ENCODE measurements at regions not wholly inside any gene's neighbourhood (a gene's known extent, or its start where the extent isn't known, plus 50 kb on each side); places are given as distances from the start of the nearest gene placed in this dataset.

DNA sequence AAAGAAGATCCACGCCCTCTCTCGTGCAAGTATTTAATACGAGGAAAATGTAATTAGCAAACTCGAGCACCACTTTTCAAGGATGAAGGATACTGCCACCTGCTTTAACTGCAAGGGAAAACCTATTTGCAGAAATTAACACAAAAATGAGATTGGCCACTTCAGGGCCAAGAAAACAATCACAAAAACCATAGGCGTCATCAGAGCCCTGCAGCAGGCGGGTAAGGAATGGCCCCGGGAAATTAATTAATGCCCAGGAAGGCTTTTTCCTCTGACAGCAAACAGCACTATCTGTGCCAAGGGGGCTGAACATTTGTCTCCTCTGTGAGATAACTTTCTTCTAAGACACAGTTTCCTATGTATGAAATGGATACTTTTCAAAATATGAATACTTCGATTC, 255.7 kb downstream of the CTTN start:
- intact Hi-C loops (cut with DNase I), result no loop called here

DNA sequence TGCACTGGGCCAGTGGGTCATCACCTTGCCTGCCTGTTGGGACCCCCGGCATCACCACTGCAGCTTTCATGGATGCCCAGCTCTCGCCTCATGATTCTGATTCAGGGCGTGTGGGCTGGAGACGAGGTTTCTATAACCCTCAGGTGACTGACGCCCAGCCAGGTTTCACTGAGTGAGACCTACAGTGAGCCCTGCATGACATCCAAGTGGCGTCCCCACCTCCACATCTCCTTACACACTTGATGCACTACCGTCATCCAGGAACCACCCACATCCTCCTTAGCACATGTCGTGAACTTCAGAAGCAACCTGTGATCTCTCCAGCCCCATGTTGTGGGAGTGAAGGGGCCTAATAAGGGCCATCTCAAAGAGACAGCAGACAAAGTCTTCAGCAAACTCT, 257.5 kb downstream of the CTTN start:
- intact Hi-C loops (cut with DNase I), result no loop called here
- DNase-seq (ENCODE audit: low spot score), result no peak

More for the DNA sequence above, 255.7 kb downstream of the CTTN start:
- DNase-seq (ENCODE audit: low spot score), result no peak

DNA sequence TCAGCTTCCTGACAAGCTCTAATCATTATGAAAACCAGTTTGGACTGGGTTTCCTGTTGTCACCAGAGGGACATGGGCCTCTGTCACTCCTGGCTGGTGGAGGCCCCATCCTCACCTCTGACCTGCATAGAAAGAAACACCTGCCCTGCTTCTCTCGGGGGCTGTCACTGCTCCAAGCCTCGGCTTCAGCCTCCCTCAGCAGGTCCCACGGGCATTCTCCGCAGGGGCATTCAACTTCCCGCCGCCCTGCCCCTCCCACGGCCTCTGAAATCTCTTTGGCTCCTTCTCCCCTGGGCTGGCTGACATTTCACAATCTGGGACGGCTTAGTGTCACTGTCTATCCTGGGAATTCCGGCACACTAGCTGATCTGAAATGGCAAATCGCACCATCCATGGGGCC, 257.9 kb downstream of the CTTN start:
- no peak for DNase-seq (ENCODE audit: low spot score)
- intact Hi-C loops (cut with DNase I), result no loop called here

DNA sequence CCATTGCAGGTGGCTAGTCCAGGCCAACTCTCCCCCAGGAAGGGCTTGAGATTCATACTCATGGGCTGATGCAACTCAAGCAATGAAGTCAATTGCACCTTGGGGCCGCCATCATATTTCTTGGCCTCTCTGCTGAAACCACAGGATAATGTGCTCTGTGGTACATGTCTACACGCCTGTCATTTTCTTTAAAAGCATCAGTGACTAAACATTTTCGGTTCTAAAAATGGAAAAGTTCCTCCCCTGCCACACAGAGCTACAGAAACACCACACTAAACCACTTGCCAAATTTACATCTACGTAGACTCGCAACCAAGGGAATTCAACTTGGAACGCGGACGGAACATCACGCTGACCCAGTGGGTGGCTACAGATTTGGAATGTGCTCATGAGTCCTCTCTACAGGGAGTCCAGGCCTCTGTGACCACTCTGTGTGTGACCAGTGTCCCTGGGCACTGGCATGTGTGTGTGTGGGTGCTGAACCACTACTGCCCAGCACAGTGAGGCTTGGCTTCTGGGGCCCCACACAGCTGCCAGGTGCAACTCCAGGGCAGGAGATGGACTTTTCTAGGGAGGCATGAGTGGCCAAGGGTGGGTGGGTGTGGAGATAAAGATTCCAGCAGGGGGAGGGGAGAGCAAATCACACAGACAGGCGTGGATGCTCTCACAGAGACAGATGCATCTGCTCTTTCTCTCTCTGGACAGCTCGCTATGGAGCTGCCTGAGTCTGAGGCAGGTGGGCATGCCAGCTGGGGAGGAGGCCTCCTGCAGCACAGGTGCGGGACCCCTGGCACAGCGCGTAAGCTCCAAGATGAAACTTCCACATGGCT, 261.9 kb downstream of the CTTN start:
- intact Hi-C loops (cut with DNase I), result no loop called here
- DNase-seq (ENCODE audit: low spot score), result no peak

DNA sequence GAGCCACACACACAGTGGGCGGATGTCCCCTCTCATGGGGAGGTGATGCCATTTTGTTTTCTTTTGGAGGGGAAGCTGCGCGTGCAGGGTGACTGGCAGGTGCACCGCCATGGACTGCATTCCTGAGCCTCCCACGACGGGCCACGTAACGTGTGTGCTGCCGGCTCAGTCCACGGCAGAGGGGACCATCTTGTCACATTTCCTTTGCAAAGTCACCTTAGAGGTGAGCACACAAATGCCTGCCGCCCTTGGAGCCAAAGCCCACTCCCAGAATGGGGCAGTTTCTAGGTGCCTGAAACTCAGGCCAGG, 262.5 kb downstream of the CTTN start:
- intact Hi-C loops (cut with DNase I), result no loop called here
- DNase-seq (ENCODE audit: low spot score), result no peak

DNA sequence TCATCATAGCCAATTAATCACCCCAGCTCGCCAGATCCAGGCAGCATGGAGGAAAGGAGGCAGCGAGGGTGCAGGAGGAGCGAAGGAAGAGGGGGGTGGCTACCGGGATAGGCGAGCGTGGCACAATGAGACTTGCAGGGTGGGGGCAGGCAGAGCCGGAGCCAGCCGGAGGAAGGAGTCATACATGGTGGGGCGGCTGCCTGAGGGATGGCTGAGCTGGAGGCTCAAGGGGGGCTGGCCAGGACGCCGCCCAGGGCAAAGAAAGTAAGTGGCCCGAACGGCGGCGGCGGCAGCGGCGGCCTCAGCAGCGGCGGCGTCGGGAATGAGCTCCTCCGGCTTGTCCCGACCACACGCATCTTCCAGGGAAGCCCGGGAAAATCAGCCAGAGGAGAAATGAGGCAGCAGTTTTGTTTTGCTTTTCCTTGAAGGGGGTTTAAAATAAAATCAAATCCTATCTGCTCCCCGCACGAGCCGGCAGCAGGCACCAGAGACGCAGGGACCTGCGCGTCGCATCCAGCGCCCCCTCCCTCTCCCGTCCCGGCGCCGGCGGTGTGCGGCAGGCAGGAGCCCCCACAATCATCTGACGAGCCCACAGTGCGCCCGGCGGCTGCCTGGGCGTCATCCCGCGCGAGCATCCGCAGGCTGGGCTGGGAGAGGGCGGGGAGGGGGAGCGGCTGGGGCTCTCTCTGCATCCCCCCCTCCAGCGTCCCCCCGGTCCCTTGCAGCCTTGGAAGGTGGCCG, 263.6 kb downstream of the CTTN start:
- no peak for DNase-seq (ENCODE audit: low spot score)
- intact Hi-C loops (cut with DNase I), result no loop called here

DNA sequence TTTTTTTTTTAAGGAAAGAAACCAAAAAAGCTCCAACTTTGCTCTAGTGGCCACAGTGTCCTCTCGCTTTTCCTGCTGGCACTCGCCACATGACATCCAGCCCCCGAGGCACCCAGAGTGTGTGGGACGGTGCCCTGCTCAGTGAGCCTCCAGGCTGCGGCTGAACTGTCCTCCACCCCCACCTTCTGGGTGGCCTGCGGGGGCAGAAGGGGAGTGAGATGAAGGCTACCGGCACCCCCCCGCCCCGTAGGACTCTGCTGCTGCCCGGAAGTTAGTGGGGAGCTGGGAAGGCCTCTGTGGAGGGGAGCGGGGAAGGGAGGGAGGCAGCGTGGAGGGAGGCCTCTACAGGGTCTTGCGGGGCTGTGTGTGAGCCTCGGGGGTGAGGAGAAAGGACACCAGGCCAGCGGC, 264.4 kb downstream of the CTTN start:
- intact Hi-C loops (cut with DNase I), result no loop called here
- no peak for DNase-seq (ENCODE audit: low spot score)

DNA sequence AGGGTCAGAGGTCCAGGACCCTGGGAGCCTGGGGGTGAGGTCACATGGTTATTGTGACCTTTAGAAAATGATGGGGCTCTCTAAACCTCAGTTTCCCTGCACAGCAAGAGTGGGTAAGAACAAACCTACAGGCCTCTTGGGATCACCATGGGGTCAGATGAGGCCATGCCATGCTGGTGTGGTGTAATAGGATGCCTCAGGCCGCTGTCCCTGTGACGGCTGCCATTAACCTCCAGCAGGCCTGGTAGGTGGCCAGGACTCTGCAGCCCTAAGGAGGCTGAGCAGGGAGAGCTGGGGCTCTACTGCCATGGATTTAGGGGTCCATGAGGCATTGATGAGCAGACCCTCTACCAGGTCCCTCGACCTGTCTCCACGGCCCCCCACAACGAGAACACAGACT, 265.5 kb downstream of the CTTN start:
- no peak for DNase-seq (ENCODE audit: low spot score)
- intact Hi-C loops (cut with DNase I), result no loop called here

DNA sequence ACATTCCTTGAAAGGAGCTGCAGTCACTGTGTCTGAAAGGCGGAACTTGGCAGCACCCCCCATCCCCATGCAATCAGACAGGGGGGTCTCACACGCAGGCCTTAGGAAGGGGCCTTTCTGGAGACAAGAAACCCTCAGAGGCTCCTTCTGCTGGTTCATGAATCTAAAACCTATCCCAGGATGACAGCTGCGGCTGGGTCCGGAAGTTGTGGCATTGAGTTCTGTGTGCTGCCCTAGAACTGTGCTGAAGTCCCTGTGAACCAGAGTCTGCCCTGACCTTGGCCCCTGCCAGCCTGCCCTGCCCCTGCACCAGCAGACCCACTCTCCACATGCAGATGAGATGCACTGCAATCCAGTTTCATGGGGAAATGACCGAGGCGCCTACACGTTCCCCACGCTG, 268.0 kb downstream of the CTTN start:
- DNase-seq (ENCODE audit: low spot score), result no peak
- intact Hi-C loops (cut with DNase I), result no loop called here

DNA sequence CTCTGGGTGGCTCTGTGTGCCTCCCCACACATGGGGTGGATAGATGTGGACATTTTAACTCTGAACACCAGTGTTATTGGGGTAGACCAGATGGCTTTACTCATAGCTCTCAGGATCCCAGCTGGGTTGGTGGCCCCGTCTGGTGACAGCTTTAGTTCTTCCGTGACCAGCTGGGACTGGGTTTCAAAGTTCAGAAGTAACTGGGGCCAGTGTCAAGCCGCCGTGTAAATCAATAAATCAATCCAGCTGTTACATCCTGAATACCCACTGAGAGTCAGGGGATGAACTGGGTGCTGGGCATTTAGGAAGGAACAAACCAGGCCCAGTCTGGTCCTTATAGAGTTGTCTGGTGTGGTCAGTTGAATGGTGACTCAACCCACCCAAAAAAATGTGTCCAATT, 269.4 kb downstream of the CTTN start:
- no peak for DNase-seq (ENCODE audit: low spot score)
- intact Hi-C loops (cut with DNase I), result no loop called here

DNA sequence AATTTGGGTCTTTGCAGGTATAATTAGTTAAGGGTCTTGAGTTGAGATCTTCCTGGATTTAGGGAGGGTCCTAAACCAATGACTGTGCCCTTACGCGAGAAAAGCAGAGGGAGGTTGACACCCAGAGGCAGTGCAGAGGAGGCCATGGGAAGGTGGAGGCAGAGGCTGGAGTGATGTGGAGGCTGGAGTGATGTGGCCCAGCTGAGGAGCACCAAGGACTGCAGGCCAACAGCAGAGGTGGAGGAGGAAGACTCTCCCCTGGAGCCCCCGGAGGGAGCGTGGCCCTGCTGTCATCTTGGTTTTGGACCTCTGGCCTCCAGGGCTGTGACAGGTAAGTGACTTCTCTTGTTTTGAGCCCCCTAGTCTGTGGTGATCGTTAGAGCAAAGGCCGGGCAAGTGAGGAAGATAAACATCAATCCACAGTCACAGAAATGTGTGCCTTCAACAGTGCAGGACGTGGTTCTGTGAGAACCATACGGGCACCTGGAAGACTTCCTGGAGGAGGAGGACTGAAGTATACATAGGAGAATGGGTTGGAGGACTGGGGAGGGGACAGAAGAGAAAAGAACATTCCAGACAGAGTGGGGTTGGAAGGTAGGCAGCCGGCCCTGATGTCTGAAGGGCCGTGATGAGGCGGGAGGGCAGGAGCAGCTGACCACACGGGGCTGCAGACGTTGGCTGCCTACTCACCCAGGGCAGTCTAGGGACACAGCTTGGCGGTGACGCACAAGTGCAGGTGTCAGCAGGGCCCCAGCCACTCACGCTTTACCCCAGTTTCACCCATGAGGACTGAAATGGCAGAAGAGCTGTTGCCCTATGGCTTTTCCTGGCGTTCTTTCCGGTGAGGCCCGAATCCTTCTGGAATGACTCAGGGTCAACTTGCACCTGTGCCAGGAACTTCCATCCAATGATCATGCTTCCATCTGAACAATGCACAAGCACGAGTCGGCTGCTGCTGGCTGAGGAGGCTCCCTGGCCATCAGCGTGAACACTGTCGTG, 270.2 kb downstream of the CTTN start:
- DNase-seq (ENCODE audit: low spot score), result no peak
- intact Hi-C loops (cut with DNase I), result no loop called here

DNA sequence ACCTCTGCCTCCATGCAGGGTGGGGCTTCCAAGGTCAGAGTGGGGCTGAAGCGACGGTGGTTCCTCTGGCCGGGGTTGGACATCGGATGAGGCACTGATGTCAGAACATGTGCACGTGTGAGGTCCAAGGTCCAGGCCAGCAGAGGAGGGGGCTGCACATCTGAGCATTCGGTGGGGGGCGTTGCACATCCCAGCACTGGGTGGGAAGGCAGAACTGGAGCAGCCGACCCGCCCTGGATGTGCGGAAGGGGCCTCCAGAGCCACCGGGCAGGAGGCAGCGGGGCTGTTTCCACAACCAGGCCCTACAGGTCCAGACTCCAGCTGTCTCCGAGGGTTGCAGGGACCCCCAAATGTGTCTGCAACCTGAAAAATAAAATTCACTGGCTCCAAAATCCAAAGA, 271.0 kb downstream of the CTTN start:
- intact Hi-C loops (cut with DNase I), result no loop called here
- DNase-seq (ENCODE audit: low spot score), result no peak

DNA sequence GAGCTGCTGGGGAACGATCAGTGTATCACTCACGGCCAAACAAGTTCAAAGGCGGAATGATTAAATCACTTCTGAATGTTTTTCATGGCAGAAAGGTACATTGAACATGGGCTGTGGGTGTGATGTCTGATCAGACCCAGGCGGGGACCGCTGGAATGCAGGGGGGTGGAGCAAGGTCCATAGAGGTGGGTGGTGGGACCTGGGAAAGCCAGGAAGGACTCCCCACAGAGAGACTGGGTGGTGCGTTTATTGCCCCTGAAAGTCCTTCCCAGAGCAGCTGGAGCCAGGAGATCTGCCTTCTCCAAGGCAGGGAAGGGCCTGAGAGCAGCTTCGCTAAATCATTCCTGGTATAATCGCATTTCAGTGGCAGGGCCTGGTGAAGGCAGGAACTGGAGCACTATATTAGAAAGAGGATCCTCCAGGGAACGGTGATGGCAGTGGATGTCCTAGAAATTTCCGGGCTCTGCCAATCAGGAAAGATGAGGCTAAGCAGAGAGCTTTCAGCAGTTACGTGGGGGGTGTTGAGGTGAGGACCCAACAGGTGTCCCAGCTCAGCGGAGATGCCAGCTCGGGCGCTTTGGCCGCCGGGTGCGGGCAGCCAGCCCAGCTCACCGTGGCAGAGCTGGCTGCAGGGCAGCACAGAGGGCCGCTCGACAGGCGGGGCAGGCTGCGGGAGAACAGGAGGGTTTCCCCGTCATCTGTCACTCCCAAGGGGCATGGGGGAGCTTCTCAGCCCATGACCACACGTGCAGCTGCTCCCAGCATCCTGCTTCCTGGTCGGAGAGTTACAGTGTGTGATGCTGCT, 271.7 kb downstream of the CTTN start:
- intact Hi-C loops (cut with DNase I), result no loop called here
- DNase-seq (ENCODE audit: low spot score), result no peak

DNA sequence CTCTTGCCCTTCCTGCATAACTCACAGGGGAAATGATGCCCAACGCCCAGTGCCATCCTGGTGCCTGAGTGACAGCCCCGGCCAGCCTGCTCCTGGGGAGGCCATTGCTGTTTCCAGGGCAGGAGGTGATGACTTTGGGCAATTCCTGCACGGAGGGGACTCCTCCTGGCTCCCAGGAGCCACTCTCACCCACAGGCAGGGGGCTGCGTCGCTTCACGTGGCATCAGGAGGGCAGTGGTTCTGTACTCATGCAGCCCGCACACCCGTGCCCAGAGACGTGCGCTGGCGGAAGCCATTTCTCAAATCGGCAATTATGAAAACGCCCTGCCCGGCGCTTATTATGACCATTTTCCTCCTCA, 272.3 kb downstream of the CTTN start:
- intact Hi-C loops (cut with DNase I), result no loop called here
- no peak for DNase-seq (ENCODE audit: low spot score)

DNA sequence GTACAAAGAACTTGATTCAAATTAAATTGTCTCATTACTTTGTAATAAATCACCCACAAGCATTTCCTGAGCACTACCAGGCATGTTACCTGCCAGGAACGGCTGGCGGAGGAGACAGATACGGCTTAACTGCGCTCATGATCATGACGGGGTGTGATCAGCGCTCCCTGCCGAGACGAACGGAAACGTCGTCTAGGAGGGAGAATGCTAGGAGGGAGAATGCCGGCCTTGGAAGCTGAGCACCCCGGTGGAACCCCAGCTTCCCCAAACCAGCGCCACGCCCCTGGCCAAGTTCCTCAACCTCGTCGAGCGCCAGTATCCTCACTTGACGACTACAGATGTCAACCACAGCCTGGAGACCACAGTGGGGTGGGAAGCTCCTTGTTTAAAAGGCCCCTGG, 272.8 kb downstream of the CTTN start:
- intact Hi-C loops (cut with DNase I), result no loop called here
- DNase-seq (ENCODE audit: low spot score), result no peak

DNA sequence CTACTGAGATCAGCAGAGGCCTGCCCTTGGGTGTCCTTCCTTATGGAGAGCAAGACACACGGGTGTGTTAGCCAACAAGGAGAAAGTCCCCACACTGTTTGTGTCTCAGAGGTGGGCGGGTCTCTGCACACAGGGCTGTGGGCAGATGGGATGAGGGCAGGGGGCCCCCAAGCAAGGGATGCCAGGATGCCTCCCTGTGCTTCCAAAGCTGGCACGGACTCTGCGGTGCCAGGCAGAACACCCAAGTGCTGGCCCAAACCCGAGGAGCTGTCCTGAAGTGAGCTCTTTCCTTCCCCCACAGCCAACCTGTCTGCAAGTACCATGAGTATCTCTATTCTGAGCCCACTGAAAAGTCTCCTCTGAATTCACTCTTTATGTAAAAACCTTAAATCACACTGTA, 273.3 kb downstream of the CTTN start:
- DNase-seq (ENCODE audit: low spot score), result no peak
- intact Hi-C loops (cut with DNase I), result no loop called here

DNA sequence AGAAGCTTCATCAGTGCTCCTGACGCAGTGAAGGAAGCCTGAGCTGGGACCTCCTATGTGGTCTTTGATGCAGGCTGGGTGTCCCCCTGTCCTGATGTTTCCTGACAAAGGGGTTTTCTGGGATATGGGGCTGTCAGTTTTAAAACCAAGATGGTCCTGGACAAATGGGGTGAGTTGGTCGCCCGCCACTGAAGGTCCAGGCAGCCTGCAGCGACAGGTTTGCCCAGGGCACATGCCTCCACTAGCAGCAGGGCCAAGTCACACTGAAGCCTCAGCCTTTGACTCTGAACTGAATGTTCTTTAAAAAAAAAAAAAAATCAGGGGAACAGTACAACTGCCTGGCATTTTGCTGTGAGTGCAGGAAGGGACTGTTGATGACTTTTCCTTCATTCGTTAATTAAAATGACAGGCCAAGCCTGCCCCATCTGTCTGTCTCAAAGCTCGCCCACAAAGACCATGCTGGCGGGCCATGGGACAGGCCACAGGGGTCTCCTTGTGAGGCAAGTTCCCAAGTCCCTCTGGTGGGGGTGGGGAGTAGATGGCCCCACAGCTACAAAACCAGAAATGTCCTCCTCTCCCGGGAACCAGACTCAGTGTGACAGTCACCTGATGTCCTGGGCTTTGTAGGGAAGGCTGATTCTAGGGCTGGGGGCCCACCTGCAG, 274.8 kb downstream of the CTTN start:
- DNase-seq (ENCODE audit: low spot score), result no peak
- intact Hi-C loops (cut with DNase I), result no loop called here

DNA sequence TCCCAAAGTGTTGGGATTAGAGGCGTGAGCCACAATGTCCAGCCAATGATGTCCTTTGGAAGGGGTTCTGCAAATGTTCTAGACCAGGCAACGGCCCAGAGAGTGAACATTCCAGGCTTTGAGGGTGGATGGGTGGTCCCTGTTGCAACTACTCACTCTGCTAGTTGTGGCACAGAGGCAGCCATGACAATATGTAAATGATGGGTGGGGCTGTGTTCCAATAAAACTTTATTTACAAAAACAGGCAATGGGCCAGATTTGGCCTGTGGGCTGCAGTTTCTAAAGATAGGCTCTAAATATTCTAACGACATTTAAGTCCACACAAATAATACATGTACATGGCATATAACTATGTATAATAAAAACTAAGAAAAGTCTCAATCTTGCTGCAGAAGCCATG, 276.3 kb downstream of the CTTN start:
- intact Hi-C loops (cut with DNase I), result no loop called here
- no peak for DNase-seq (ENCODE audit: low spot score)

DNA sequence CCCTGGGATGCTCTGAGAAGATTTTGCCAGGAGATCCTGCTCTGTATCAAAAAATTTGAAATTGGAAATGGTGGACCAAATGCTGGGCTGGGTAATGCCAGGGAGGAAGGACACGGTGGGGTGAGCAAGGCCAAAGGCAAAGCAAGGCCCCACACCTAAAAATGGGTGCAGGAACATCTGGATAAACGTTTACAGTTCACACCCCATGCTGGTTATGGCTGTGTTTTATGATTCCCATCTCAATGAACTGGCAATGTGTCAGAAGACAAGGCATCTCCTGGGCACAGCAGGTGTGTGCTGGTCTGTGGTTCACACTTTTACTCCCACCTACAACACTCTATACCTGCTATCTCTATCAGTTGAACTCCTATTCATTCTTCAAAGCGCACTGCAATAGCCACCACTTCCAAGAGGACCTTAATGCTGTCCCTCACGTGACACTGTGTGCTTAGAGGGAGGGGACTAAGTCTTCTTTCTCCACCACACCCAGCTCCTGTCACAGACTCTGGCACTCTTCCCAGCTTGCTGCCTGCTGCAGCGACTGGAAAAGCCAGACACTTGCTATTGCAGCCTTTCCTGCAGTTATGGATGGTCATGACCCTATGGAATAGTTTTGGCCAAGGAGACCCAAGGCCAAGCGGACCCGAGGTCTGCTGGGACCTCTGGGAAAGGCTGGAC, 277.5 kb downstream of the CTTN start:
- intact Hi-C loops (cut with DNase I), result no loop called here
- DNase-seq (ENCODE audit: low spot score), result no peak
